ENCODE measurements at regions not wholly inside any gene's neighbourhood (a gene's known extent, or its start where the extent isn't known, plus 50 kb on each side); places are given as distances from the start of the nearest gene placed in this dataset.

DNA sequence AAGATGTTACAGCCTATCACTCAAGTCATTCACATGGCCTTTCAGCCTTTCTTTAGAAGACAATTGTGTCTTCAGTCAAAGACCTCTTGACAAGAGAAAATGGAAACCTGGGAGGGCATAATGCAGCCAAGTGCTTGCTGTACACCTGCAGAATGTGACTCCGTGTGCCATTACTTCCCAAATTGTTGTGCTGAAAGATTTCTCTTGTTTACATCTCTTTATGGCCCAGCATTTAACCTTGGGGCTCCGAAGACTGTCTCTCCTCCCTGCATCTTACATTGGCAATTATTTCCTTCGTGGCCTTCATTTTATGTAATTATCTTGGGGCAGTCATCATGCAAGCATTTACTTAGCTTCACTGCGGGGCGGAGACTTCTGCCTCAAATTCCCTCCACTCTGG, 287.0 kb downstream of the TCF7L2 start:
- H2BK5ac ChIP-seq (ENCODE audit: low read length) = no peak overlapping the region
- no peak for DNase-seq (ENCODE audit: low spot score)
- no peak overlapping the region for H2BK12ac ChIP-seq (ENCODE audit: low read length)
- no peak overlapping the region for H3K23ac ChIP-seq (ENCODE audit: low read depth, low read length, poor library complexity)
- H2AFZ ChIP-seq (ENCODE audit: low read length) = no peak overlapping the region
- H2AK5ac ChIP-seq (ENCODE audit: low read depth, low read length) = no peak overlapping the region
- no peaks in the 10 kb centered on the region for H3K79me1 ChIP-seq (ENCODE audit: low read depth, low read length)
- no peak overlapping the region for H3K14ac ChIP-seq (ENCODE audit: low read length)
- no peaks in the 10 kb centered on the region for H3K9me3 ChIP-seq (replicated peaks in 1 of 2; ENCODE audit: control insufficient read depth in 2 of 2, insufficient read depth in 1 of 2, low read depth in 1 of 2, low read length in 2 of 2)
- H3K27me3 ChIP-seq (ENCODE audit: control insufficient read depth in 3 of 3, insufficient read depth in 3 of 3, low read depth in 1 of 3, low read length in 3 of 3) = peaks cover 0 to 8% (median 0%) of the 10 kb centered on the region in 3 experiments
- no peak overlapping the region for H2BK120ac ChIP-seq (ENCODE audit: low read depth, low read length)
- H3K36me3 ChIP-seq (replicated peaks in 1 of 2; ENCODE audit: control insufficient read depth in 2 of 2, insufficient read depth in 2 of 2, low read length in 2 of 2) = no peaks in the 10 kb centered on the region
- H3K9ac ChIP-seq (ENCODE audit: low read depth, low read length, poor library complexity) = no peak overlapping the region
- no peak overlapping the region for H3K4me3 ChIP-seq (ENCODE audit: low read length in 2 of 2)
- H3K4me2 ChIP-seq (ENCODE audit: insufficient read depth, low read length, poor library complexity, severe bottlenecking) = no peak overlapping the region
- WGBS, 2 donors (ENCODE audit: extremely low coverage in 2 of 2, insufficient read length in 2 of 2, insufficient replicate concordance in 1 of 2) = no CpG with 5 or more reads among the region's 5 CpGs
- H3K4ac ChIP-seq (ENCODE audit: low read length) = no peak overlapping the region
- peaks cover 0 to 2% of the 10 kb centered on the region in 2 donors for H3K4me1 ChIP-seq (ENCODE audit: control insufficient read depth in 2 of 2, insufficient read depth in 1 of 2, low read depth in 1 of 2, low read length in 2 of 2)
- no peak overlapping the region for H4K8ac ChIP-seq (ENCODE audit: low read depth, low read length)
- H3K27ac ChIP-seq (replicated peaks; ENCODE audit: low read length) = no peak overlapping the region
- no peak overlapping the region for H4K91ac ChIP-seq (ENCODE audit: low read depth, low read length, poor library complexity)
- no peak overlapping the region for H3K18ac ChIP-seq (ENCODE audit: low read length)
- H2BK15ac ChIP-seq (ENCODE audit: low read length) = no peak overlapping the region

DNA sequence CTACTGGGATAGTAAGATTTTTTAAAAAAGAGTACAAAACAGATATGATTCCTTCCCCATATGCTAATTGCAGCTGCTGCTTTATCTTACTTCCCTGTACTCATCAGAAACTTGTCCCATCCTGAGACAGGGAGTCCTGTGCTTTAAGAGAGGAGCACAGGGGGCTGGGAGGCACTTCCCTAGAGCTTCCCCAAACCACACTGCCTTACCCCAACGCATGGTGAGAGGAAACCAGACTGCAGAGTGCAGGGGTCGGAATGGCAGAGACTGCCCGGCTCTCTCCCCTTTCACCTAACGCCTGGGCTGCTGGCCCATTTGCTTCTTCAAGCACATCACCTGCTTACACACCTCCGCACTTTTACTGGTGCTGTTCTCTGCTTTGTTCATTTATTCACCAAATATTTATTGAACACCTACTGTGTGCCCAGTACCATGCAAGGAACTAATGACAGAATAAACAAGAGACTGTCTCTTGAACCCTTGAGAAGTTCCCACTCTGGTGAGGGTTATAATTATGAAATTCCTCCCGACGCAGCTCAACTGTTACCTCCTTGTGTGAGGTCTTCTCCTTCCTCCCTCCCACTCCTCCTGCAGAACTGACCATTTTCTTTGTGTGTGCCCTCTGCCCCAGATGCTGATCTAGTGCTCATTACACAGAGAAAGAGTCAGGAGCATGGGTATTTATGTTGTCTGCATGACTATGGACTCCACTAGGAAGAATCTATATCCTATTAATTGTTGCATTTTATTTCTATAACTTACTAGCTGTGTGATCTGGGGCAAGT, 289.7 kb downstream of the TCF7L2 start:
- Histone ChIP-seq H3K4me1 (ENCODE audit: control insufficient read depth in 2 of 2, insufficient read depth in 1 of 2, low read depth in 1 of 2, low read length in 2 of 2) (peaks cover 0 to 2% of the 10 kb centered on the region in 2 donors), H3K18ac (ENCODE audit: low read length) (peak overlapping the region; percentile 58), H3K36me3 (replicated peaks in 1 of 2; ENCODE audit: control insufficient read depth in 2 of 2, insufficient read depth in 2 of 2, low read length in 2 of 2) (no peaks in the 10 kb centered on the region), H3K4ac (ENCODE audit: low read length) (no peak overlapping the region), H3K79me1 (ENCODE audit: low read depth, low read length) (no peaks in the 10 kb centered on the region), H2BK120ac (ENCODE audit: low read depth, low read length) (no peak overlapping the region), H2BK15ac (ENCODE audit: low read length) (no peak overlapping the region), H3K27ac (replicated peaks; ENCODE audit: low read length) (no peak overlapping the region), H2AK5ac (ENCODE audit: low read depth, low read length) (no peak overlapping the region), H2AFZ (ENCODE audit: low read length) (no peak overlapping the region), H4K8ac (ENCODE audit: low read depth, low read length) (no peak overlapping the region), H3K4me3 (ENCODE audit: low read length in 2 of 2) (no peak overlapping the region), H2BK5ac (ENCODE audit: low read length) (no peak overlapping the region), H3K27me3 (ENCODE audit: control insufficient read depth in 3 of 3, insufficient read depth in 3 of 3, low read depth in 1 of 3, low read length in 3 of 3) (peaks cover 0 to 15% (median 0%) of the 10 kb centered on the region in 3 experiments), H3K9ac (ENCODE audit: low read depth, low read length, poor library complexity) (no peak overlapping the region), H2BK12ac (ENCODE audit: low read length) (no peak overlapping the region), H3K9me3 (replicated peaks in 1 of 2; ENCODE audit: control insufficient read depth in 2 of 2, insufficient read depth in 1 of 2, low read depth in 1 of 2, low read length in 2 of 2) (peaks cover 0 to 3% of the 10 kb centered on the region in 2 donors), H3K4me2 (ENCODE audit: insufficient read depth, low read length, poor library complexity, severe bottlenecking) (no peak overlapping the region), H3K14ac (ENCODE audit: low read length) (no peak overlapping the region), H3K23ac (ENCODE audit: low read depth, low read length, poor library complexity) (no peak overlapping the region), H4K91ac (ENCODE audit: low read depth, low read length, poor library complexity) (no peak overlapping the region)
- DNase-seq (ENCODE audit: low spot score) = no peak
- WGBS, 2 donors (ENCODE audit: extremely low coverage in 2 of 2, insufficient read length in 2 of 2, insufficient replicate concordance in 1 of 2) = no CpG with 5 or more reads among the region's 7 CpGs

DNA sequence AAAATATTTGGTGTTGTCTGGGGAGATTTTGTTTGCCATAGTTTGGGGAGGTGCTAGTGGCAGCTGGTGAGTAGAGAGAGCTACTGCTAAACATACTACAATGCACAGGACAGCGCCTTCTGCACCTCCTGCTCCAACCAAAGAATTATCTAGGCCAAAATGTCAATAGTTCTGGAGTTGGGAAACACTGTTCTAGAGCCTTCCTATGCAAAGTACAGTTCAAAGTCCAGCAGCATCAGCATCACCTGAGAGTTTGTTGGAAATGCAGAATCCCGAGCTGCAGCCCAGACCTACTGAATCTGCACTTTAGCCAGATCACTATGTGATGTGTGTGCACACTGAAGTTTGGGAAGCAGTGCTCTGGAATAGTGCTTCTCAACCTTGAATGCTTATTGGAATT, 290.7 kb downstream of the TCF7L2 start:
- Histone ChIP-seq H4K8ac (ENCODE audit: low read depth, low read length) (no peak overlapping the region), H3K27ac (replicated peaks; ENCODE audit: low read length) (no peak overlapping the region), H3K9me3 (replicated peaks in 1 of 2; ENCODE audit: control insufficient read depth in 2 of 2, insufficient read depth in 1 of 2, low read depth in 1 of 2, low read length in 2 of 2) (peaks cover 0 to 3% of the 10 kb centered on the region in 2 donors), H3K23ac (ENCODE audit: low read depth, low read length, poor library complexity) (no peak overlapping the region), H2AK5ac (ENCODE audit: low read depth, low read length) (no peak overlapping the region), H3K9ac (ENCODE audit: low read depth, low read length, poor library complexity) (no peak overlapping the region), H3K4me1 (ENCODE audit: control insufficient read depth in 2 of 2, insufficient read depth in 1 of 2, low read depth in 1 of 2, low read length in 2 of 2) (peaks cover 0 to 2% of the 10 kb centered on the region in 2 donors), H2BK5ac (ENCODE audit: low read length) (no peak overlapping the region), H3K27me3 (ENCODE audit: control insufficient read depth in 3 of 3, insufficient read depth in 3 of 3, low read depth in 1 of 3, low read length in 3 of 3) (peaks cover 0 to 15% (median 0%) of the 10 kb centered on the region in 3 experiments), H3K18ac (ENCODE audit: low read length) (no peak overlapping the region), H3K36me3 (replicated peaks in 1 of 2; ENCODE audit: control insufficient read depth in 2 of 2, insufficient read depth in 2 of 2, low read length in 2 of 2) (no peaks in the 10 kb centered on the region), H3K4ac (ENCODE audit: low read length) (no peak overlapping the region), H3K4me2 (ENCODE audit: insufficient read depth, low read length, poor library complexity, severe bottlenecking) (no peak overlapping the region), H2BK12ac (ENCODE audit: low read length) (no peak overlapping the region), H2BK120ac (ENCODE audit: low read depth, low read length) (no peak overlapping the region), H3K14ac (ENCODE audit: low read length) (no peak overlapping the region), H4K91ac (ENCODE audit: low read depth, low read length, poor library complexity) (no peak overlapping the region), H2BK15ac (ENCODE audit: low read length) (no peak overlapping the region), H3K79me1 (ENCODE audit: low read depth, low read length) (no peaks in the 10 kb centered on the region), H3K4me3 (ENCODE audit: low read length in 2 of 2) (no peak overlapping the region), H2AFZ (ENCODE audit: low read length) (no peak overlapping the region)
- no peak for DNase-seq (ENCODE audit: low spot score)
- WGBS, 2 donors (ENCODE audit: extremely low coverage in 2 of 2, insufficient read length in 2 of 2, insufficient replicate concordance in 1 of 2) = no CpG with 5 or more reads among the region's 2 CpGs

DNA sequence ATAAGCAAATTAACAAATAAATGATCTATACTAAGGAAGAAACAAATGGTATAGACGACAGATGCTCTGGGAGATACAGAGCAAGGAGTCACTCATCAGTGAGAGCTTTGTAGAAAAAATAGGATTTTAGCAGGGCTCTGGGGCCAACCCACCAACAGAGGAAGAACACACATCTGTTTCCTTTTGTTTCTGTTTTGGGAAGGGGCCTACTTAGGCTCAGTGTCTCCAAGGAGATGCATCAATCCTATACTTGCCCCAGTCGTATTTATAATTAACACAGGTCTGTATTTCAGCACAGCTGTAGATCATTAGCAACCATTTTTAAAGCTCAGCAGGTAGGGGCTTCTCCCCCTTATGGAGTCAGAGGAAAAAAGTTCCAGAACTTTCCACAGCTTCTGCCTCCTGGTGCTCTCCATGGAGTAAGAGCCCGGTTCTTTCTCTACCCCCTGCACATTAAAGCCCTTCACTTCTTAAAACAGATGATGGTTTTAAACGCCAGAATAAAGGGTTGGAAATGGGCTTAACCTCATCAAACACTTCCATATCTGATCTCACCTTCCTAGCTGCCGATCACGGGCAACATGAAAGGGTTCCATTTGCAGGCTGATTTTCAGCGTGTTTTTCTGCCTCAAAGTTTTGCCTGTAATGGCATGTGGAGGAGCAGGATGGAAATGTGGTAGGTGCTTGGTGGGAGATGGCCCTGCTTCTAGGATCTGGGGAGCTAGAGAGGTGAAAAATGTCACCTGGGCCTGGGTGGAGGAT, 291.7 kb downstream of the TCF7L2 start:
- no peak overlapping the region for H2AFZ ChIP-seq (ENCODE audit: low read length)
- no peak overlapping the region for H2BK5ac ChIP-seq (ENCODE audit: low read length)
- no peak overlapping the region for H3K4ac ChIP-seq (ENCODE audit: low read length)
- H2BK15ac ChIP-seq (ENCODE audit: low read length) = no peak overlapping the region
- peaks cover 0 to 2% of the 10 kb centered on the region in 2 donors for H3K4me1 ChIP-seq (ENCODE audit: control insufficient read depth in 2 of 2, insufficient read depth in 1 of 2, low read depth in 1 of 2, low read length in 2 of 2)
- H3K27ac ChIP-seq (replicated peaks; ENCODE audit: low read length) = no peak overlapping the region
- H3K23ac ChIP-seq (ENCODE audit: low read depth, low read length, poor library complexity) = no peak overlapping the region
- no CpG with 5 or more reads among the region's 7 CpGs for WGBS, 2 donors (ENCODE audit: extremely low coverage in 2 of 2, insufficient read length in 2 of 2, insufficient replicate concordance in 1 of 2)
- H3K79me1 ChIP-seq (ENCODE audit: low read depth, low read length) = no peaks in the 10 kb centered on the region
- peaks cover 0 to 15% (median 0%) of the 10 kb centered on the region in 3 experiments for H3K27me3 ChIP-seq (ENCODE audit: control insufficient read depth in 3 of 3, insufficient read depth in 3 of 3, low read depth in 1 of 3, low read length in 3 of 3)
- no peak overlapping the region for H3K9ac ChIP-seq (ENCODE audit: low read depth, low read length, poor library complexity)
- no peak overlapping the region for H2BK12ac ChIP-seq (ENCODE audit: low read length)
- DNase-seq (ENCODE audit: low spot score) = no peak
- no peak overlapping the region for H2AK5ac ChIP-seq (ENCODE audit: low read depth, low read length)
- no peak overlapping the region for H2BK120ac ChIP-seq (ENCODE audit: low read depth, low read length)
- no peaks in the 10 kb centered on the region for H3K36me3 ChIP-seq (replicated peaks in 1 of 2; ENCODE audit: control insufficient read depth in 2 of 2, insufficient read depth in 2 of 2, low read length in 2 of 2)
- H3K18ac ChIP-seq (ENCODE audit: low read length) = no peak overlapping the region
- H3K4me2 ChIP-seq (ENCODE audit: insufficient read depth, low read length, poor library complexity, severe bottlenecking) = no peak overlapping the region
- H3K9me3 ChIP-seq (replicated peaks in 1 of 2; ENCODE audit: control insufficient read depth in 2 of 2, insufficient read depth in 1 of 2, low read depth in 1 of 2, low read length in 2 of 2) = peaks cover 0 to 3% of the 10 kb centered on the region in 2 donors
- no peak overlapping the region for H4K91ac ChIP-seq (ENCODE audit: low read depth, low read length, poor library complexity)
- no peak overlapping the region for H4K8ac ChIP-seq (ENCODE audit: low read depth, low read length)
- no peak overlapping the region for H3K14ac ChIP-seq (ENCODE audit: low read length)
- H3K4me3 ChIP-seq (ENCODE audit: low read length in 2 of 2) = no peak overlapping the region

Measured in neuronal stem cell (in vitro differentiated cells).